ENCODE measurements at regions not wholly inside any gene's neighbourhood (a gene's known extent, or its start where the extent isn't known, plus 50 kb on each side); places are given as distances from the start of the nearest gene placed in this dataset.

DNA sequence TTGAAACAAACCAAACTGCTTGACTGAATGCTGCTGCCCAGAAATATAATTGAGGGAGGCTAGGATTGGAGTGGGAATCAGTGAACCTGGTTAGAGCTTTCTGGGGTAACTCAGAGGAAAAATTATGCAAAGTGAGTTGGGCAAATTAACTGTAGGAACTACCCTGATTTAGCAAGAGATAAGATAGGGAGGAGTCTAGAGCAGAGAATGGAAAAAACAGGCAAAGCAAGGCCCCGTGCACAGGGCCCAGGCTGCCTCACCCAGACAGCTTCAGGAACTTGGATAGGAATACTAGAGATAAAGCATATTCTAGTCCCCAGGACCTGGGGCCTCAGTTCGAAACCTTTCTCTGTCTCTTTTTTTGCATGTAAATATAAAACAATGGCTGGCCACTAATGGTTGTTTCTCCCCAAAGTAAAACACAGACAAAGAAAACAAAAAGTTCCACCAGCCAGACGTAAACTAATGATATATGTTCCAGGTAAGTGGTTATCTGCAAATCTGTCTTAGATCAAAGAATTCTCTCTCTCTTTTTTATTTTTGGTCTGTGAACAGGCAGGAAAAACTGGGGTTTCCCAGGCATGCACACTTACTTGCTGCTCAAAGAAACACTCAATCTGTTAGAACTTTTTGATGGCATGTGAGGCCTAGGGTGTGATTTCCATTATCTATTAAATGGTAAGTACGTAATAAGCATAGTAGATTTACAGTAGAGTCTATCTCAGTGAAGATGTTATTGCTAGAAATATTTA lies 168.1 kb upstream of the MAP3K1 start:
- TF ChIP-seq POLR2A (IDR thresholded peaks at IDR 0.05) (no peak), EP300 (IDR thresholded peaks at IDR 0.05) (no peak)
- TF ChIP-seq, protein P1, sequence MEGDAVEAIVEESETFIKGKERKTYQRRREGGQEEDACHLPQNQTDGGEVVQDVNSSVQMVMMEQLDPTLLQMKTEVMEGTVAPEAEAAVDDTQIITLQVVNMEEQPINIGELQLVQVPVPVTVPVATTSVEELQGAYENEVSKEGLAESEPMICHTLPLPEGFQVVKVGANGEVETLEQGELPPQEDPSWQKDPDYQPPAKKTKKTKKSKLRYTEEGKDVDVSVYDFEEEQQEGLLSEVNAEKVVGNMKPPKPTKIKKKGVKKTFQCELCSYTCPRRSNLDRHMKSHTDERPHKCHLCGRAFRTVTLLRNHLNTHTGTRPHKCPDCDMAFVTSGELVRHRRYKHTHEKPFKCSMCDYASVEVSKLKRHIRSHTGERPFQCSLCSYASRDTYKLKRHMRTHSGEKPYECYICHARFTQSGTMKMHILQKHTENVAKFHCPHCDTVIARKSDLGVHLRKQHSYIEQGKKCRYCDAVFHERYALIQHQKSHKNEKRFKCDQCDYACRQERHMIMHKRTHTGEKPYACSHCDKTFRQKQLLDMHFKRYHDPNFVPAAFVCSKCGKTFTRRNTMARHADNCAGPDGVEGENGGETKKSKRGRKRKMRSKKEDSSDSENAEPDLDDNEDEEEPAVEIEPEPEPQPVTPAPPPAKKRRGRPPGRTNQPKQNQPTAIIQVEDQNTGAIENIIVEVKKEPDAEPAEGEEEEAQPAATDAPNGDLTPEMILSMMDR (IDR thresholded peaks at IDR 0.05), result no peak

Measured in suprapubic skin (tissue), 3 donors.